Body of pancreas (tissue), 4 donors: ENCODE measurements at regions not wholly inside any gene's neighbourhood (a gene's known extent, or its start where the extent isn't known, plus 50 kb on each side); places are given as distances from the start of the nearest gene placed in this dataset.

ENCODE experiments used
- CTCF ChIP-seq, 7 experiments: fragments of 450-650 bp in 4 of 7; fragments of 200-600 bp in 3 of 7; sonication (generic) in 3 of 7; IDR thresholded peaks; one replicate each; pipeline ENCODE4 v1.5.1; 2016 to 2019; ENCODE audit warnings: antibody characterized with exemption in 7 of 7
- POLR2A ChIP-seq, 3 donors: fragments of 450-650 bp; IDR thresholded peaks; one replicate each; pipeline ENCODE4 v1.6.1; 2016; ENCODE audit warnings: antibody characterized with exemption in 3 of 3, mild to moderate bottlenecking in 2 of 3

GRCh38 chr17:71486261-71486660, 634.6 kb upstream of the SOX9 start:
- TF ChIP-seq CTCF (IDR thresholded peaks at IDR 0.05) (no peak), POLR2A (IDR thresholded peaks at IDR 0.05) (no peak)
